SK-N-SH treated with all-trans-retinoic acid at 6 μM for 48 hours (cell line): ENCODE measurements at regions not wholly inside any gene's neighbourhood (a gene's known extent, or its start where the extent isn't known, plus 50 kb on each side); places are given as distances from the start of the nearest gene placed in this dataset.

Experiments used
- ATAC-seq: fragments of 200-7000 bp; cut with Tn5 transposase; 3 replicates; pipeline ENCODE4 v1.9.1; 2020; ENCODE audit warnings: mild to moderate bottlenecking, moderate library complexity
- ARNTL ChIP-seq: fragments of 450-650 bp; formaldehyde crosslinking; IDR thresholded peaks from 2 replicates; pipeline ENCODE4 v1.5.0; 2020; ENCODE audit warnings: low read depth, mild to moderate bottlenecking, moderate library complexity, borderline replicate concordance
- BACH2 ChIP-seq: fragments of 250-450 bp; sonication (Bioruptor Pico); IDR thresholded peaks from 2 replicates; pipeline ENCODE4 v1.9.0; 2021; ENCODE audit warnings: mild to moderate bottlenecking, borderline replicate concordance
- CSDC2 ChIP-seq: fragments of 250-450 bp; sonication (Bioruptor Pico); IDR thresholded peaks from 2 replicates; pipeline ENCODE4 v1.5.0; 2020; ENCODE audit warnings: mild to moderate bottlenecking, moderate library complexity
- CSRNP3 ChIP-seq: fragments of 250-450 bp; sonication (Bioruptor Pico); IDR thresholded peaks from 2 replicates; pipeline ENCODE4 v1.5.1; 2021; ENCODE audit warnings: mild to moderate bottlenecking, moderate library complexity
- ESRRG ChIP-seq: fragments of 250-450 bp; sonication (Bioruptor Pico); IDR thresholded peaks from 2 replicates; pipeline ENCODE4 v1.6.1; 2021; ENCODE audit warnings: mild to moderate bottlenecking
- GLIS3 ChIP-seq: fragments of 250-450 bp; sonication (Bioruptor Pico); IDR thresholded peaks from 2 replicates; pipeline ENCODE4 v1.5.0; 2020; ENCODE audit warnings: mild to moderate bottlenecking, moderate library complexity
- ISL1 ChIP-seq: fragments of 250-450 bp; sonication (Bioruptor Pico); IDR thresholded peaks from 2 replicates; pipeline ENCODE4 v2.1.2; 2022; ENCODE audit warnings: mild to moderate bottlenecking, moderate library complexity
- OSR1 ChIP-seq: fragments of 250-450 bp; sonication (Bioruptor Pico); IDR thresholded peaks from 2 replicates; pipeline ENCODE4 v1.8.0; 2022; ENCODE audit warnings: moderate library complexity, mild to moderate bottlenecking, inconsistent platforms
- PATZ1 ChIP-seq: fragments of 250-450 bp; sonication (Bioruptor Pico); IDR thresholded peaks from 2 replicates; pipeline ENCODE4 v1.8.0; 2020; ENCODE audit warnings: mild to moderate bottlenecking, moderate library complexity, borderline replicate concordance
- RARB ChIP-seq: fragments of 250-450 bp; sonication (Bioruptor Pico); IDR thresholded peaks from 2 replicates; pipeline ENCODE4 v1.8.0; 2021; ENCODE audit warnings: mild to moderate bottlenecking, moderate library complexity
- SNAI2 ChIP-seq: fragments of 250-450 bp; sonication (Bioruptor Pico); IDR thresholded peaks from 2 replicates; pipeline ENCODE4 v1.5.0; 2020; ENCODE audit warnings: mild to moderate bottlenecking, moderate library complexity
- TCF4 ChIP-seq: fragments of 250-450 bp; sonication (Bioruptor Pico); IDR thresholded peaks from 2 replicates; pipeline ENCODE4 v1.8.0; 2021; ENCODE audit warnings: mild to moderate bottlenecking, moderate library complexity, borderline replicate concordance
- TOX ChIP-seq: fragments of 250-450 bp; sonication (Bioruptor Pico); IDR thresholded peaks from 2 replicates; pipeline ENCODE4 v1.8.0; 2021; ENCODE audit warnings: mild to moderate bottlenecking, moderate library complexity, borderline replicate concordance
- ZC3H10 ChIP-seq: fragments of 250-450 bp; sonication (Bioruptor Pico); IDR thresholded peaks from 2 replicates; pipeline ENCODE4 v1.5.1; 2021; ENCODE audit warnings: mild to moderate bottlenecking, moderate library complexity
- ZFP3 ChIP-seq: fragments of 250-450 bp; sonication (Bioruptor Pico); IDR thresholded peaks from 2 replicates; pipeline ENCODE4 v1.5.0; 2020; ENCODE audit warnings: mild to moderate bottlenecking, moderate library complexity
- ZFP30 ChIP-seq: fragments of 450-650 bp; formaldehyde crosslinking; IDR thresholded peaks from 2 replicates; pipeline ENCODE4 v1.5.0; 2022; ENCODE audit warnings: mild to moderate bottlenecking, moderate library complexity
- ZNF565 ChIP-seq: fragments of 450-650 bp; formaldehyde crosslinking; conservative IDR thresholded peaks from 2 replicates; pipeline ENCODE4 v1.5.0; 2020; ENCODE audit warnings: low read depth, mild to moderate bottlenecking, moderate library complexity
- ZNF8 ChIP-seq: fragments of 450-650 bp; formaldehyde crosslinking; IDR thresholded peaks from 2 replicates; pipeline ENCODE4 v1.5.0; 2020; ENCODE audit warnings: mild to moderate bottlenecking, moderate library complexity
- TF ChIP-seq, protein P1 (sequence below): fragments of 250-450 bp; sonication (Bioruptor Pico); IDR thresholded peaks from 2 replicates; pipeline ENCODE4 v1.5.1; 2020; ENCODE audit warnings: low read depth, mild to moderate bottlenecking, moderate library complexity
- TF ChIP-seq, protein P2 (sequence below): fragments of 250-450 bp; sonication (Bioruptor Pico); IDR thresholded peaks from 2 replicates; pipeline ENCODE4 v1.8.0; 2021; ENCODE audit warnings: low read depth, mild to moderate bottlenecking, moderate library complexity, borderline replicate concordance
- TF ChIP-seq, protein P3 (sequence below): fragments of 250-450 bp; sonication (Bioruptor Pico); IDR thresholded peaks from 2 replicates; pipeline ENCODE4 v1.5.0; 2020; ENCODE audit warnings: mild to moderate bottlenecking, moderate library complexity

GRCh38 chr4:123072060-123072459 is 149.7 kb upstream of the NUDT6 start (continued):
- TF ChIP-seq ZFP3 (CRISPR knock-in tag) (no peak), RARB (no peak), ESRRG (CRISPR knock-in tag) (no peak)
- TF ChIP-seq, protein P1, sequence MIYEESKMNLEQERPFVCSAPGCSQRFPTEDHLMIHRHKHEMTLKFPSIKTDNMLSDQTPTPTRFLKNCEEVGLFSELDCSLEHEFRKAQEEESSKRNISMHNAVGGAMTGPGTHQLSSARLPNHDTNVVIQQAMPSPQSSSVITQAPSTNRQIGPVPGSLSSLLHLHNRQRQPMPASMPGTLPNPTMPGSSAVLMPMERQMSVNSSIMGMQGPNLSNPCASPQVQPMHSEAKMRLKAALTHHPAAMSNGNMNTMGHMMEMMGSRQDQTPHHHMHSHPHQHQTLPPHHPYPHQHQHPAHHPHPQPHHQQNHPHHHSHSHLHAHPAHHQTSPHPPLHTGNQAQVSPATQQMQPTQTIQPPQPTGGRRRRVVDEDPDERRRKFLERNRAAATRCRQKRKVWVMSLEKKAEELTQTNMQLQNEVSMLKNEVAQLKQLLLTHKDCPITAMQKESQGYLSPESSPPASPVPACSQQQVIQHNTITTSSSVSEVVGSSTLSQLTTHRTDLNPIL (CRISPR knock-in tag), result no peak

- ATAC-seq, result no peak
- TF ChIP-seq ESRRG (CRISPR knock-in tag), result no peak
- no peak for TF ChIP-seq CSRNP3 (CRISPR knock-in tag)
- no peak for TF ChIP-seq PATZ1 (CRISPR knock-in tag)
- no peak for TF ChIP-seq GLIS3 (CRISPR knock-in tag)
- no peak for TF ChIP-seq ARNTL (CRISPR knock-in tag)
- TF ChIP-seq, all 23 proteins: peak for 0
Observed at GRCh38 chr4:123073650-123074049, 151.3 kb upstream of the NUDT6 start.

DNA sequence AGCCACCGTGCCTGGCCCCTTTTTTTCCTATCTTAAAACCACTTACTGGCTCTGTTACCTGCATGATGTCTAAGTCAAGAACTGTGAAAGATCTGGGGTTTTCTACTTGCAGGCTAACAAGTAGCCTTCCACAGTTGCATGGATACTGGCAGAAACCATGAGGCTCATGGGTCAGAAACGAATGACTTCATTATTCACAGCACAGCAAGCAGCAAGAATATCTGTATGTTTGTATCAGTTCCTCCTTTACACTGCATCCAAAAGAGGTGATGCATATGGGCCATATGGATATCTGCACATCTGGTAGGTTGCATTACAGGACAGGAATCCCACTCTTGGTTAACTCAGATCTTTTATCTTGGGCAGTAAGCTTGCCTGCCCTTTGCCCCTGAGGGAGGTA is 154.9 kb upstream of the NUDT6 start:
- ATAC-seq, result no peak
- TF ChIP-seq TOX (CRISPR knock-in tag) (no peak), CSRNP3 (CRISPR knock-in tag) (no peak), ZNF565 (CRISPR knock-in tag) (no peak), ISL1 (CRISPR knock-in tag) (no peak), SNAI2 (CRISPR knock-in tag) (no peak), ZFP3 (CRISPR knock-in tag) (no peak), ZFP30 (CRISPR knock-in tag) (no peak), RARB (no peak), ARNTL (CRISPR knock-in tag) (no peak), ZC3H10 (CRISPR knock-in tag) (no peak), OSR1 (CRISPR knock-in tag) (no peak), PATZ1 (CRISPR knock-in tag) (no peak), BACH2 (CRISPR knock-in tag) (no peak), CSDC2 (CRISPR knock-in tag) (no peak), TCF4 (no peak), GLIS3 (CRISPR knock-in tag) (no peak), ZNF8 (CRISPR knock-in tag) (no peak)
- TF ChIP-seq, protein P2, sequence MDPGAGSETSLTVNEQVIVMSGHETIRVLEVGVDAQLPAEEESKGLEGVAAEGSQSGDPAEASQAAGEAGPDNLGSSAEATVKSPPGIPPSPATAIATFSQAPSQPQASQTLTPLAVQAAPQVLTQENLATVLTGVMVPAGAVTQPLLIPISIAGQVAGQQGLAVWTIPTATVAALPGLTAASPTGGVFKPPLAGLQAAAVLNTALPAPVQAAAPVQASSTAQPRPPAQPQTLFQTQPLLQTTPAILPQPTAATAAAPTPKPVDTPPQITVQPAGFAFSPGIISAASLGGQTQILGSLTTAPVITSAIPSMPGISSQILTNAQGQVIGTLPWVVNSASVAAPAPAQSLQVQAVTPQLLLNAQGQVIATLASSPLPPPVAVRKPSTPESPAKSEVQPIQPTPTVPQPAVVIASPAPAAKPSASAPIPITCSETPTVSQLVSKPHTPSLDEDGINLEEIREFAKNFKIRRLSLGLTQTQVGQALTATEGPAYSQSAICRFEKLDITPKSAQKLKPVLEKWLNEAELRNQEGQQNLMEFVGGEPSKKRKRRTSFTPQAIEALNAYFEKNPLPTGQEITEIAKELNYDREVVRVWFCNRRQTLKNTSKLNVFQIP (CRISPR knock-in tag), result no peak
- TF ChIP-seq, protein P3, sequence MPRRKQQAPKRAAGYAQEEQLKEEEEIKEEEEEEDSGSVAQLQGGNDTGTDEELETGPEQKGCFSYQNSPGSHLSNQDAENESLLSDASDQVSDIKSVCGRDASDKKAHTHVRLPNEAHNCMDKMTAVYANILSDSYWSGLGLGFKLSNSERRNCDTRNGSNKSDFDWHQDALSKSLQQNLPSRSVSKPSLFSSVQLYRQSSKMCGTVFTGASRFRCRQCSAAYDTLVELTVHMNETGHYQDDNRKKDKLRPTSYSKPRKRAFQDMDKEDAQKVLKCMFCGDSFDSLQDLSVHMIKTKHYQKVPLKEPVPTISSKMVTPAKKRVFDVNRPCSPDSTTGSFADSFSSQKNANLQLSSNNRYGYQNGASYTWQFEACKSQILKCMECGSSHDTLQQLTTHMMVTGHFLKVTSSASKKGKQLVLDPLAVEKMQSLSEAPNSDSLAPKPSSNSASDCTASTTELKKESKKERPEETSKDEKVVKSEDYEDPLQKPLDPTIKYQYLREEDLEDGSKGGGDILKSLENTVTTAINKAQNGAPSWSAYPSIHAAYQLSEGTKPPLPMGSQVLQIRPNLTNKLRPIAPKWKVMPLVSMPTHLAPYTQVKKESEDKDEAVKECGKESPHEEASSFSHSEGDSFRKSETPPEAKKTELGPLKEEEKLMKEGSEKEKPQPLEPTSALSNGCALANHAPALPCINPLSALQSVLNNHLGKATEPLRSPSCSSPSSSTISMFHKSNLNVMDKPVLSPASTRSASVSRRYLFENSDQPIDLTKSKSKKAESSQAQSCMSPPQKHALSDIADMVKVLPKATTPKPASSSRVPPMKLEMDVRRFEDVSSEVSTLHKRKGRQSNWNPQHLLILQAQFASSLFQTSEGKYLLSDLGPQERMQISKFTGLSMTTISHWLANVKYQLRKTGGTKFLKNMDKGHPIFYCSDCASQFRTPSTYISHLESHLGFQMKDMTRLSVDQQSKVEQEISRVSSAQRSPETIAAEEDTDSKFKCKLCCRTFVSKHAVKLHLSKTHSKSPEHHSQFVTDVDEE (CRISPR knock-in tag), result no peak
- TF ChIP-seq, protein P1 (CRISPR knock-in tag), result no peak
